Stimulated activated CD4-positive, alpha-beta T cell treated with anti-CD3 and anti-CD28 coated beads, TNF-alpha, amount 100 ng/mL, for 48 hours (primary cell): ENCODE measurements at regions not wholly inside any gene's neighbourhood (a gene's known extent, or its start where the extent isn't known, plus 50 kb on each side); places are given as distances from the start of the nearest gene placed in this dataset.
"Not testable (repeated sequence)": the region's sequence is repeated elsewhere in the genome, so short reads cannot be mapped to it uniquely, and the experiment has no call there.

Experiments
- DNase-seq, 3 donors: peaks; one replicate each; pipeline ENCODE4 v3.0.0-alpha.2; 2020; ENCODE audit warnings: low read depth in 3 of 3

GRCh38 chr4:114034189-114034588, 54.7 kb upstream of the ARSJ start:
- no peak for DNase-seq

DNA sequence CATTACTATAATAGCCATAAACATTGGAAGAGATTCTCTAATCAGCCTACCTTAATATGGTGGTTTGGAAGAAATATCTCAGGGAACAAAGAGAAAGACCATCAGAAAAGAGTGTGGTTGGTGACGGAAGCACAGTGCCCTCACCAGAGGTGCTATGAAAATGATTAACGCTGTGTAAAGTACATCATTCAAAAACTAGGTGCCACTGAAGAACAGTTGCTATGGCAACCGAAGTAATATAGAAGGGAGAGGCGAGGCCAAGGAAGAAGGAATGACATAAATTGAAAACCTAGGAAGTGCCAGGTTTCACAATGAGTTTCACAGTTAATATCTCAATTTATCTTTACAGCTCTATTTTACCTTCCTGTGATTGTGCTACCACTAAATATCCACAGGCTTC, 57.0 kb upstream of the ARSJ start:
- DNase-seq: no peak

GRCh38 chr4:114036864-114037263, 57.4 kb upstream of the ARSJ start:
- DNase-seq: no peak

DNA sequence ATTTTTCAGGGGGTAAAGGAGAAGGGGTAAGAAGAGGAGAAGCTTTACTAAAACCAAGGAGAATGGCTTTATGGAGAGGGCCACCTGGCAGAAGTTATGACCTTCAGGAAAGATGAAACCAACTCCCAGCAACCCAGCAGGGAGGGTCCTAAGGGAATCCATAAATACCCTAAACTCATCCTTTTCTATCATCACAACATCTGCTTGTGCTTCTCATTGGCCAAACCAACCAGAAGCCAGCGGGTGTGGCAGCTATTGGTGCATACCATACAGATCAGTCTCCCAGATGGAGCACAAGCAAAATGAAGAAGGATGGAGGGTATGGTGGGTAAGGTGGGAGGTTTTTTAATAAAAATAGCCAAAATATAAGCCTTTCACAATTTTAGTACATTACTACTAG, 58.5 kb upstream of the ARSJ start:
- no peak for DNase-seq

DNA sequence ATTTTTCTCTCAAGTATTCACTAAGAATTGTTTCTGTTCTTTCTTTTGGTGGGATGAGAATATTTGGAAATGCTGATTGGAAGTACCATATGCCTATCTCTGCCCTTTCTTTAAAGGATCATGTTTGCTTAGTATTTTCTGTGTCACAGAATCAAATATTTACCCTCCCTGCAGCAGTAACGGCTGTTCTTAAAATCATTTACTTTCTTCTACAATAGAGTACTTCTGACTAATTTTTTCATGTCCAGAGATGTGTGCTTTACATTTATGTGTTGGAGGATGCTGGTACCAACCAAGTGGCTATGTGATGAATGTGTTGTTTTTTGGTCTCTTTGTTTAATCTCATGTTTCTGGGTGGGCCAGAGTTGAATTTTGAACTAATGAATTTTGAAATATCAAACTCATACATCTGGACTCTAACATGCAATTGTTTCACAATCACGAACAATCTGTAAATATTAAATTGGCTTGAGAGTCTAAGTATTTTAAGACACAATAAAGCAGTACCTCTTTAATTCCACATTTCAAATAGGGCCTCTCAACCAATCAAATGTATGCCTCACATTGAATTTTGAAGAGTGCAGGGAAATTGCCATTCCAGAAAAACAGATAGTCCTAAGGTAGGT, 59.4 kb upstream of the ARSJ start:
- no peak for DNase-seq

DNA sequence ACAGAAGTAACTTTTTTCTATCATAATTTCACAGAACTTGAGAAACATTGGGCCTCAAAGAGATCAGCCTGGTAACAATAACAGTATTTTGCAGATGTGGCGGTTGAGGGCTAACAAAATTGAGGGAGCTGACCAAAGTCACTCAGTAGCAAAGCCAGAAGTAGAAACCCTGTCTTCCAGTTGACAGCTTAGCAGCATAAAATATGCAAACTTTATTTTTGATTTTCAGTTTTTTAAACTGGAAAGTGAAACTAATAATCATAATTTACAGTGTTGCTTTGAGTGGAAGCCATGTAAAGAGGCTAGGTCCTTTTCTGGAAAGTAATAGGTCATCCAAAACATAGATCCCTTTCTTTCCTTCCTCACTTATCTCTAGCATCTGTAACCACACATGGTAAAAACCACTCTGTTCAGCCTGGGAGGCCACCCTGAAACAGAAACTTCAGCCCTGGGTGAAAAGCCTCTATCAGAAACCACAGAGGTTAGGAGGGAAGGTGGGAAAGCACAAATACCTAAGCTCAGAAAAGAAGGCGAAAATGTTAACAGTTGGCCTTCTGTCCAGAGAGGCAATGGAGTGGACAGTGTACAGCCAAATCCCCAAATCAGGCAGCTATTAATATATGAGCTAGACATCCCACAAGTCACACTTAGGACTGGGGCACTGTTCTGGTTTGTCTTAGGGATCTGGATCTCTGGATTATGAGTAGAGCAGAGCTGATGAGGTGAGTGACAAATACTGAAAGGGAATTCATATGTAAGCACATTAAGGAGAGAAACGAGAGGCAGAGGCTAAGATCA, 61.1 kb upstream of the ARSJ start:
- DNase-seq: no peak

DNA sequence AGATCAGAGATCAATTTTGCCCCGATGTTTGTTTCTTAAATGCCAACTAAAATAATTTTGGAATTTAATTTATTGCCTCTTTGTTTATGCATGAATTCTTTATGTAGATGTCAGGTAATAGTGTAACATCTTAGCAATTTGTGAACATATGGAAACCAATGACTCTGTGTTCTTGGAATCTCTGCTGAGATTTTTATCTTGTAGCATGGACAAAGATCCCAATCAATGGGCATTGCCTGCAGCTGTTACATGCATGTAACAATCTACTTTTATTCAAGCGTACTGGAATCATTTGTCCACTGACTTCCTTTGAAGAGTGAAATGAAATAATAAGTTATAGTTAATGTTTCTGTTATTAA, 61.6 kb upstream of the ARSJ start:
- DNase-seq: no peak

DNA sequence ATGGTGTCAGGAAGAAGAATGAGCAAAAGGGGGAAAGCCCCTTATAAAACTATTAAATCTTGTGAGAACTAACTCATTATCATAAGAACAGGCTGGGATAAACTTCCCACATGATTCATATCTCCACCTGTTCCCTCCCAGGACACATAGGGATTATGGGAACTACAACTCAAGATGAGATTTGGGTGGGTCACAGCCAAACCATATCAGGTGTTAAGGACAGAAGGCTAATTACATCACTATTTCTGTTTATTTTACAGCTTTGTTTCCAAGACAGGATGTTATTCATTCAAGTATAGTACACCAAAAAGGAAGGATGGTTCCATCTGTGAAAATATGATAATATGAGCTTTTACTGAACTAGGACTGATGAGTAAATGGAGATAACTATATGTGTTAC, 63.7 kb upstream of the ARSJ start:
- DNase-seq: no peak

- not testable (repeated sequence) for DNase-seq
Observed at GRCh38 chr4:114044351-114044750, 64.9 kb upstream of the ARSJ start.

DNA sequence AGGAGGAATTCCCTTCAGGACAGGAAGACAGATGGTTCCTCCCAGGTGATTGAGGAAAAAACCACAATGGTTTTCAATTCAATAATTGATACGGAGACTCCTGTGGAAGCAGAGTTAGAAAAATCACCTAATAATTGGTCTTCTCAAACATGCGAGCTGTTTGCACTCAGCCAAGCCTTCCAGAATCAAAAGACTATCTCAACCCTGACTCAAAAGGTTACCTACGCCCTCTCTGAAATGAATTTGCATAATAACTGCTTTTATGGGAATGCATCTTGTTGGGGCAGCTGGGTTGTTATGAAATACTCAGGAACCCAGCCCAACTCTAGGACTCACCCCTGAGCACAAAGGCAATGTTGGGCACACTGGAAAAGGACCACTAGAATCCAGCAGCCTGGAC, 66.9 kb upstream of the ARSJ start:
- DNase-seq: no peak

DNA sequence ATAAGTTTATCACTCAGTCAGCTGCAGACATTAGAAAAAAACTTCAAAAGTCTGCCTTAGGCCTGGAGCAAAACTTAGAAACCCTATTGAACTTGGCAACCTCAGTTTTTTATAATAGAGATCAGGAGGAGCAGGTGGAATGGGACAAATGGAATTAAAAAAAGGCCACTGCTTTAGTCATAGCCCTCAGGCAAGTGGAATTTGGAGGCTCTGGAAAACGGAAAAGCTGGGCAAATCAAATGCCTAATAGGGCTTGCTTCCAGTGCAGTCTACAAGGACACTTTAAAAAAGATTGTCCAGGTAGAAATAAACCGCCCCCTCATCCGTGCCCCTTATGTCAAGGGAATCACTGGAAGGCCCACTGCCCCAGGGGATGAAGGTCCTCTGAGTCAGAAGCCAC, 68.7 kb upstream of the ARSJ start:
- DNase-seq: not testable (repeated sequence)

GRCh38 chr4:114052227-114052626, 72.8 kb upstream of the ARSJ start:
- no peak for DNase-seq

GRCh38 chr4:114056599-114056998, 77.2 kb upstream of the ARSJ start:
- no peak for DNase-seq

DNA sequence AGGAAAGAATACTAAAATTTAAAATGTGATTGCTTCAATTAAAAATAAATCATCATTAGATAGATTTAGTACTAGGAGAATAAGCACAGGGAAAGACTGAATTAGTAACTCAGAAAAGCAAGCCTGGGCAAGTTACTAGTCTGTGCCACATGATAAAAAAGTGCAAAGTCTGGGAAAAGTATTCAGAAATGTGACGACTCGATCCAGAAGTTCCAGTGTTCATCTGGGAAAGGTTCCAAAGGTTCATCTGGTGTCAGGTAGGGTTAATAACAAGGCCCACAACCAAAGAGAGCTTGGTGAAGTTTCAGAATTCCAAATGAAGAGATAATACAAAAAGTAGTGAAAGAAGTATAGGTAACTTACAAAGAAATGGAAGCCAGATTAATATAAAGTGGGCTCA, 78.3 kb upstream of the ARSJ start:
- DNase-seq: no peak

DNA sequence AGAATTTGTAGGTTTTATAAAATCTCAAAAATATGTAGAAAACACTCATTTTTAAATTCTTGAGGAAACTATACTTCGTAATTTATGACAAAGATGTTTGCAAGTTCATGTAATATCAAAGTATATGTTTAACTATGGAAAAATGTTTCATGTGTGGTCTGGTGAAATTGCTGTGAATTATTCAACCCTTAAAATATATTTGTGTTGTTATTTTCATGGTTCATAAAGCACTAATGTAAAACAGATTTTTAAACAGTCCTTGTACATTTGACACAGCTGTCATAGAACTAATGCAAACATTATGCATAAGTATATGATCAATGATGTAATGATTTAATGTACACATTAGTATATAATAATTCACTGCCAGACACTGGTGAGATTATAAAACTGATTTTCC, 83.1 kb upstream of the ARSJ start:
- no peak for DNase-seq

DNA sequence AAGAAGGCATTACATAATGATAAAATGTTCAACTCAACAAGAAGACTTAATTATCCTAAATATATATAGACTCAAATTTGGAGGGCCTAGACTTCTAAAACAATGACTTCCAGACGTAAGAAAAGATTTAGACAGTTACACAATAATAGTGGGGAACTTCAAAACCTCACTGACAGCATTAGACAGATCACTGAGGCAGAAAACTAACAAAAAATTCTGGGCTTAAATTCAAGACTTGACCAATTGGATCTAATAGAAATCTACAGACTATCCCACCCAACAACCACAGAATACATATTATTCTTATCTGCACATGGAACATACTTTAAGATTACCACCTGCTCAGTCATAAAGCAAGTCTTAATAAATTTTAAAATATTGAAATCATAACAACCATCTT, 93.3 kb upstream of the ARSJ start:
- DNase-seq: no peak

DNA sequence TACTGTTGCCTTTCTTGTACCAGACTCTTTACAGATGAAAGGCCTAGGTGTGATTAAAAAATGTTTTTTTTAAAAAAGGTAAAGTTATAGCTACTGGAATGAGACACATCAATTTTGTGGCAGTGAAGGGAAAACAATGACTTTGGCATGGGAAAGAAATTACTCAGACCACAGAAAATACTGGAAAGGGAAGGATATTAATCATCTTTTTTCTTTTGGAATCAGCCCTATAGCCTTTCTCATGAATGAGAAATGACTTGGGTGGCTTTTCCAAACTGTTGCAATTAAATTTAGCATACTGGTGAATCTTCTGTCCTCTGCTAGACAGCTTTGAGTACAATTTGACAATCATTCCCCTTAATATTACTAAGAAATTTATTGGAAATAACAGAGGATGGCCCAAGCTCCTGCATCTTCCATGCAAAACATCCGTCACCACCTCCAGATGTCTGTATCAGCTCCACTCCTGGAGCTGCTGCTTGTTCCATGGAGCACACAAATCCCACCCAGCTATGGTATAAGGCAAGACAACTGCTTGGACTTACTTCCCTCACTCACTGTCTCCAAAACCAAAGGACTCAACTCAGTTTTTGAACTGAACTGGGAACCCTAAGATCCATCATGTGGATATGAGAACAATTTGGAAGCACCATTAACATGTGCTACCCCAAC, 97.6 kb upstream of the ARSJ start:
- DNase-seq: no peak

GRCh38 chr4:114077610-114078009, 98.2 kb upstream of the ARSJ start:
- DNase-seq: no peak

DNA sequence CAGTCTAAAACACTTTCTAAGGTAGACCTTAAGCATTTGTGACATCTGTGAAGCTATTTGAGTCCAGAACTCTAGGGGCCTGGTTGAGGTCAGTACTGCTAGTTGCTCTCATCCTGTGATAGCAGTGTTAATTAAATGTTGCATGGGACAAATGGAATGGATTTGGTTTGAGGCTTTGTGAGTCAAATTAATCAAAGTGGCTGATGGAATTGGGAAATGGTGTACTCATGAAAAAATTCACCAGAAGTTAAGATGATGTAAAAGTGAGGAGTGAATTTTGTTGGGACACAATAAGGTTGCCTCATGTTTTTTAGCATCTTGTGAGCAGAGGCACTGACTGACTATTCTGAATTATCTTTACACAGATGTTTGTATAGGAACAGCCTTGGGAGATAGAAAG, 99.2 kb upstream of the ARSJ start:
- DNase-seq: no peak

DNA sequence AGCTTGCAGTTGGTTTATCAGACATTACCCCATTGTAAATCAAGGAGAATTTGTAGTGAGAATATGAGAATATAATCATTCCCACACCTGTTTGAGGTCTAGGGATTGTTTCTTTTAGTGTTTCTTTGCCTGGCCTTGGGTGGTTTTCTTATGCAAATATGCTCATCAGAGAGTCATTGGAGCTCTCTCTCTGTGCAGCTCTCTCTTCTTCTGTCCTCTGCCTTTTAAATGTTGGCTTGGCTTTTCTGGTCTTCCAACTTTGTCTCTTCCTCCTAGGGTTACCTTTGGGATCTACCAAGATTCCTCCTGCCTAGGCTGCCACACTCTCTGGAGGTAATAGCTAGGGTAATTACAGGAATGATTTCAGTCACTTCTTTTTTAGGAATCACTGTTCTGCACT, 102.3 kb upstream of the ARSJ start:
- DNase-seq: no peak

DNA sequence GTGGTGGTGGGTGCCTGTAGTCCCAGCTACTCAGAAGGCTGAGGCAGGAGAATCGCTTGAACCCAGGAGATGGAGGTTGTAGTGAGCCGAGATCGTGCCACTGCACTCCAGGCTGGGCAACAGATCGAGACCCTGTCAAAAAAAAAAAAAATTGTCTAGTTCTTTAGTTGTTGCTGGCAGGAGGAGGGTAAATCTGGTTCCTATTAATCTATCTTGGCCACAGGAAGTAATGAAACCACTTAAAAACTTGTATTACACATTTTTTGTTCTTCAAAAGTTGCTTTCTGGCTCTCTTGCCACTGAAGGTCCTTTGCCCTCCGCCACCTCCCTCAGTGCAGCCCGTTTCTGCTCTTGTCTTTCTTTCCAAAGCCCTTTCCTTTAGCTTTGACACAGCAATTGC, 102.9 kb upstream of the ARSJ start:
- no peak for DNase-seq

GRCh38 chr4:114085611-114086345, 106.3 kb upstream of the ARSJ start:
- no peak for DNase-seq
